Stimulated activated naive B cell treated with anti-CD40 and anti-IgM and Interleukin-4, amounts not matched to agents 10 μg/mL and 1 μg/mL and 100 μg/mL, for 72 hours (primary cell): ENCODE measurements at regions not wholly inside any gene's neighbourhood (a gene's known extent, or its start where the extent isn't known, plus 50 kb on each side); places are given as distances from the start of the nearest gene placed in this dataset.

Experiments
- ATAC-seq, 2 donors: fragments of 150-1000 bp; cut with Tn5 transposase; replicated peaks; 2 replicates each; pipeline ENCODE4 v1.10.0; 2021; ENCODE audit warnings: moderate library complexity in 1 of 2
- DNase-seq: peaks from one replicate; pipeline ENCODE4 v3.0.0; 2021
- H3K27ac Mint-ChIP-seq: one replicate; pipeline ENCODE4 v1.8.0; 2022; ENCODE audit warnings: mild to moderate bottlenecking, mixed read lengths
- H3K27me3 Mint-ChIP-seq, 2 donors: one replicate each; pipeline ENCODE4 v1.8.0; 2022; ENCODE audit warnings: mixed read lengths in 2 of 2
- H3K36me3 Mint-ChIP-seq, 2 donors: one replicate each; pipeline ENCODE4 v1.8.0; 2022; ENCODE audit warnings: mixed read lengths in 2 of 2, mild to moderate bottlenecking in 1 of 2
- H3K4me1 Mint-ChIP-seq, 2 donors: one replicate each; pipeline ENCODE4 v1.8.0; 2022; ENCODE audit warnings: mixed read lengths in 2 of 2, mild to moderate bottlenecking in 1 of 2
- H3K4me3 Mint-ChIP-seq, 2 donors: one replicate each; pipeline ENCODE4 v1.8.0; 2022; ENCODE audit warnings: mild to moderate bottlenecking in 2 of 2, mixed read lengths in 2 of 2, moderate library complexity in 1 of 2
- H3K9me3 Mint-ChIP-seq, 2 donors: one replicate each; pipeline ENCODE4 v1.8.0; 2022; ENCODE audit warnings: mixed read lengths in 2 of 2, mild to moderate bottlenecking in 1 of 2

- DNase-seq (no peak), ATAC-seq (no peak)
- H3K4me3 Mint-ChIP-seq, result no peak overlapping the region
- H3K27me3 Mint-ChIP-seq, result no peaks in the 10 kb centered on the region
- no peak overlapping the region for H3K27ac Mint-ChIP-seq
- no peaks in the 10 kb centered on the region for H3K36me3 Mint-ChIP-seq
- peaks cover 7 to 8% of the 10 kb centered on the region in 2 donors for H3K9me3 Mint-ChIP-seq
- H3K4me1 Mint-ChIP-seq, result peaks cover 0 to 4% of the 10 kb centered on the region in 2 donors
Observed at GRCh38 chr1:238060061-238060460, 169.3 kb upstream of the ZP4 start.

GRCh38 chr1:238052496-238053266 lies 162.0 kb upstream of the ZP4 start:
- Mint-ChIP-seq H3K36me3 (no peaks in the 10 kb centered on the region), H3K4me3 (no peak overlapping the region), H3K9me3 (peaks cover 6 to 7% of the 10 kb centered on the region in 2 donors)

GRCh38 chr1:238029126-238029525 lies 138.4 kb upstream of the ZP4 start:
- ATAC-seq (no peak), DNase-seq (no peak)
- H3K27ac Mint-ChIP-seq, result no peak overlapping the region
- H3K4me3 Mint-ChIP-seq, result no peak overlapping the region
- no peaks in the 10 kb centered on the region for H3K27me3 Mint-ChIP-seq
- H3K36me3 Mint-ChIP-seq, result no peaks in the 10 kb centered on the region
- H3K4me1 Mint-ChIP-seq, result no peaks in the 10 kb centered on the region
- peaks cover 9 to 11% of the 10 kb centered on the region in 2 donors for H3K9me3 Mint-ChIP-seq

More at GRCh38 chr1:238052496-238053266, 162.0 kb upstream of the ZP4 start:
- H3K27me3 Mint-ChIP-seq, result no peaks in the 10 kb centered on the region
- DNase-seq (no peak), ATAC-seq (no peak)
- no peak overlapping the region for H3K27ac Mint-ChIP-seq
- no peaks in the 10 kb centered on the region for H3K4me1 Mint-ChIP-seq

GRCh38 chr1:238027366-238027765 lies 136.6 kb upstream of the ZP4 start:
- H3K9me3 Mint-ChIP-seq, result peaks cover 12 to 14% of the 10 kb centered on the region in 2 donors

GRCh38 chr1:238023137-238023536 lies 132.4 kb upstream of the ZP4 start:
- peaks cover 4 to 8% of the 10 kb centered on the region in 2 donors for H3K9me3 Mint-ChIP-seq

More at GRCh38 chr1:238027366-238027765, 136.6 kb upstream of the ZP4 start:
- Mint-ChIP-seq H3K27ac (no peak overlapping the region), H3K27me3 (no peaks in the 10 kb centered on the region), H3K36me3 (no peaks in the 10 kb centered on the region), H3K4me1 (no peaks in the 10 kb centered on the region), H3K4me3 (no peak overlapping the region)
- DNase-seq, result no peak
- no peak for ATAC-seq

GRCh38 chr1:238018214-238018613 lies 127.5 kb upstream of the ZP4 start:
- H3K27ac Mint-ChIP-seq, result no peak overlapping the region
- no peak for DNase-seq
- peaks cover 6 to 7% of the 10 kb centered on the region in 2 donors for H3K9me3 Mint-ChIP-seq
- no peaks in the 10 kb centered on the region for H3K27me3 Mint-ChIP-seq
- H3K4me3 Mint-ChIP-seq, result no peak overlapping the region
- ATAC-seq, result no peak
- no peaks in the 10 kb centered on the region for H3K4me1 Mint-ChIP-seq
- no peaks in the 10 kb centered on the region for H3K36me3 Mint-ChIP-seq

More at GRCh38 chr1:238023137-238023536, 132.4 kb upstream of the ZP4 start:
- Mint-ChIP-seq H3K27me3 (no peaks in the 10 kb centered on the region), H3K27ac (no peak overlapping the region), H3K4me1 (no peaks in the 10 kb centered on the region), H3K4me3 (no peak overlapping the region), H3K36me3 (no peaks in the 10 kb centered on the region)
- ATAC-seq (no peak), DNase-seq (no peak)

- Mint-ChIP-seq H3K9me3 (peaks cover 0 to 4% of the 10 kb centered on the region in 2 donors), H3K4me1 (peaks cover 0 to 8% of the 10 kb centered on the region in 2 donors), H3K36me3 (no peaks in the 10 kb centered on the region), H3K4me3 (no peak overlapping the region), H3K27ac (no peak overlapping the region), H3K27me3 (no peaks in the 10 kb centered on the region)
- no peak for DNase-seq
- ATAC-seq, result no peak
Observed at GRCh38 chr1:238006779-238007178, 116.1 kb upstream of the ZP4 start.

- Mint-ChIP-seq H3K4me3 (no peak overlapping the region), H3K36me3 (no peaks in the 10 kb centered on the region), H3K27ac (no peak overlapping the region), H3K9me3 (peaks cover 0 to 4% of the 10 kb centered on the region in 2 donors), H3K4me1 (peaks cover 0 to 8% of the 10 kb centered on the region in 2 donors), H3K27me3 (no peaks in the 10 kb centered on the region)
- no peak for ATAC-seq
- DNase-seq, result no peak
Observed at GRCh38 chr1:238005116-238005515, 114.4 kb upstream of the ZP4 start.

- DNase-seq (no peak), ATAC-seq (no peak)
- Mint-ChIP-seq H3K27ac (no peak overlapping the region), H3K4me3 (no peak overlapping the region), H3K27me3 (no peaks in the 10 kb centered on the region), H3K4me1 (peaks cover 0 to 7% of the 10 kb centered on the region in 2 donors), H3K9me3 (peaks cover 0 to 4% of the 10 kb centered on the region in 2 donors), H3K36me3 (no peaks in the 10 kb centered on the region)
Observed at GRCh38 chr1:238001818-238002217, 111.1 kb upstream of the ZP4 start.

GRCh38 chr1:237999426-238000052 lies 108.8 kb upstream of the ZP4 start:
- no peaks in the 10 kb centered on the region for H3K27me3 Mint-ChIP-seq
- ATAC-seq (peak in 1 of 2 donors; percentile 27), DNase-seq (no peak)
- H3K9me3 Mint-ChIP-seq, result peaks cover 0 to 4% of the 10 kb centered on the region in 2 donors
- H3K4me1 Mint-ChIP-seq, result no peaks in the 10 kb centered on the region
- H3K4me3 Mint-ChIP-seq, result no peak overlapping the region
- H3K27ac Mint-ChIP-seq, result no peak overlapping the region
- no peaks in the 10 kb centered on the region for H3K36me3 Mint-ChIP-seq

- Mint-ChIP-seq H3K36me3 (no peaks in the 10 kb centered on the region), H3K27me3 (no peaks in the 10 kb centered on the region), H3K9me3 (peaks cover 0 to under 1% of the 10 kb centered on the region in 2 donors), H3K27ac (no peak overlapping the region), H3K4me3 (no peak overlapping the region), H3K4me1 (no peaks in the 10 kb centered on the region)
- ATAC-seq (no peak), DNase-seq (no peak)
Observed at GRCh38 chr1:237998581-237998980, 107.9 kb upstream of the ZP4 start.

- no peaks in the 10 kb centered on the region for H3K9me3 Mint-ChIP-seq
- ATAC-seq, result no peak
- H3K4me1 Mint-ChIP-seq, result peaks cover 0 to 7% of the 10 kb centered on the region in 2 donors
- no peaks in the 10 kb centered on the region for H3K27me3 Mint-ChIP-seq
- no peak for DNase-seq
- H3K27ac Mint-ChIP-seq, result no peak overlapping the region
- H3K4me3 Mint-ChIP-seq, result no peak overlapping the region
- no peaks in the 10 kb centered on the region for H3K36me3 Mint-ChIP-seq
Observed at GRCh38 chr1:237983496-237983895, 92.8 kb upstream of the ZP4 start.

- H3K4me1 Mint-ChIP-seq, result peaks cover 0 to 7% of the 10 kb centered on the region in 2 donors
- H3K9me3 Mint-ChIP-seq, result no peaks in the 10 kb centered on the region
- DNase-seq, result no peak
- no peaks in the 10 kb centered on the region for H3K27me3 Mint-ChIP-seq
- ATAC-seq, result peak in 1 of 2 donors; percentile 31
- H3K4me3 Mint-ChIP-seq, result no peak overlapping the region
- H3K27ac Mint-ChIP-seq, result no peak overlapping the region
- H3K36me3 Mint-ChIP-seq, result no peaks in the 10 kb centered on the region
Observed at GRCh38 chr1:237981223-237981622, 90.5 kb upstream of the ZP4 start.

- H3K4me3 Mint-ChIP-seq, result no peak overlapping the region
- H3K27ac Mint-ChIP-seq, result no peak overlapping the region
- ATAC-seq (no peak), DNase-seq (no peak)
- no peaks in the 10 kb centered on the region for H3K36me3 Mint-ChIP-seq
- H3K9me3 Mint-ChIP-seq, result no peaks in the 10 kb centered on the region
- peaks cover 0 to 3% of the 10 kb centered on the region in 2 donors for H3K4me1 Mint-ChIP-seq
- H3K27me3 Mint-ChIP-seq, result no peaks in the 10 kb centered on the region
Observed at GRCh38 chr1:237976331-237976730, 85.6 kb upstream of the ZP4 start.

- no peak overlapping the region for H3K4me3 Mint-ChIP-seq
- H3K27ac Mint-ChIP-seq, result no peak overlapping the region
- no peaks in the 10 kb centered on the region for H3K27me3 Mint-ChIP-seq
- DNase-seq, result no peak
- no peaks in the 10 kb centered on the region for H3K36me3 Mint-ChIP-seq
- no peak for ATAC-seq
- H3K4me1 Mint-ChIP-seq, result no peaks in the 10 kb centered on the region
- H3K9me3 Mint-ChIP-seq, result no peaks in the 10 kb centered on the region
Observed at GRCh38 chr1:237975903-237976302, 85.2 kb upstream of the ZP4 start.
